OCI-LY1 (cell line): ENCODE measurements at regions not wholly inside any gene's neighbourhood (a gene's known extent, or its start where the extent isn't known, plus 50 kb on each side); places are given as distances from the start of the nearest gene placed in this dataset.

ENCODE experiments used
- H2AFZ ChIP-seq: fragments of 200-600 bp; sonication (generic), shearing (Covaris generic); 2 replicates; pipeline ENCODE4 v1.6.0; 2014; ENCODE audit warnings: antibody characterized with exemption, mild to moderate bottlenecking, low read length
- H3F3A ChIP-seq: fragments of 200-600 bp; sonication (generic), shearing (Covaris generic); 2 replicates; pipeline ENCODE4 v1.6.0; 2014; ENCODE audit warnings: mild to moderate bottlenecking, antibody characterized with exemption, low read length, moderate library complexity; ENCODE audit not compliant: insufficient read depth
- H3K27ac ChIP-seq: fragments of 200-600 bp; sonication (generic); 2 replicates; pipeline ENCODE4 v1.5.1; 2014; ENCODE audit warnings: low read length, mixed run types, mild to moderate bottlenecking, low read depth; ENCODE audit not compliant: poor library complexity, severe bottlenecking
- H3K27me3 ChIP-seq: fragments of 200-600 bp; sonication (generic); 2 replicates; pipeline ENCODE4 v1.6.0; 2014; ENCODE audit warnings: antibody characterized with exemption, mild to moderate bottlenecking, low read length, moderate library complexity; ENCODE audit not compliant: insufficient read depth
- H3K36me3 ChIP-seq: fragments of 200-600 bp; sonication (generic); 2 replicates; pipeline ENCODE4 v1.6.1; 2014; ENCODE audit warnings: mild to moderate bottlenecking, antibody characterized with exemption, low read length, moderate library complexity, mixed read lengths; ENCODE audit not compliant: insufficient read depth
- H3K4me1 ChIP-seq: fragments of 200-600 bp; sonication (generic); 2 replicates; pipeline ENCODE4 v1.5.1; 2014; ENCODE audit warnings: mild to moderate bottlenecking, low read length, moderate library complexity; ENCODE audit not compliant: insufficient read depth, severe bottlenecking
- H3K4me2 ChIP-seq: fragments of 200-600 bp; sonication (generic), shearing (Covaris generic); 2 replicates; pipeline ENCODE4 v1.6.1; 2014; ENCODE audit warnings: low read length
- H3K4me3 ChIP-seq: fragments of 200-600 bp; sonication (generic); 2 replicates; pipeline ENCODE4 v1.5.1; 2014; ENCODE audit warnings: low read length, low read depth, mild to moderate bottlenecking, mixed read lengths; ENCODE audit not compliant: poor library complexity, severe bottlenecking
- H3K79me2 ChIP-seq: fragments of 200-600 bp; shearing (Covaris generic); 2 replicates; pipeline ENCODE4 v1.6.1; 2016; ENCODE audit warnings: mixed run types, low read length, mixed read lengths; ENCODE audit not compliant: insufficient read depth
- H3K9ac ChIP-seq: fragments of 200-600 bp; sonication (generic), shearing (Covaris generic); 2 replicates; pipeline ENCODE4 v1.6.1; 2014; ENCODE audit warnings: mild to moderate bottlenecking, low read length, mixed read lengths
- H3K9me2 ChIP-seq: fragments of 200-600 bp; sonication (generic), shearing (Covaris generic); 2 replicates; pipeline ENCODE4 v1.6.1; 2014; ENCODE audit warnings: low read depth, mild to moderate bottlenecking, low read length, mixed read lengths
- H3K9me3 ChIP-seq: fragments of 200-600 bp; shearing (Covaris generic); 2 replicates; pipeline ENCODE4 v1.6.1; 2014; ENCODE audit warnings: low read length, mixed read lengths
- H4K20me1 ChIP-seq: fragments of 200-600 bp; sonication (generic), shearing (Covaris generic); 2 replicates; pipeline ENCODE4 v1.6.0; 2016; ENCODE audit warnings: mild to moderate bottlenecking, low read length; ENCODE audit not compliant: insufficient read depth
- EZH2 ChIP-seq: fragments of 200-600 bp; sonication (generic), shearing (Covaris generic); IDR thresholded peaks from 2 replicates; pipeline ENCODE4 v1.8.0; 2017; ENCODE audit warnings: borderline replicate concordance, mixed run types, mild to moderate bottlenecking, antibody characterized with exemption, low read length, moderate library complexity, mixed read lengths
- TF ChIP-seq, protein P1 (sequence below): fragments of 200-600 bp; sonication (generic), shearing (Covaris generic); IDR thresholded peaks from 2 replicates; pipeline ENCODE4 v1.5.1; 2017; ENCODE audit warnings: mild to moderate bottlenecking, antibody characterized with exemption, low read length, moderate library complexity, mixed read lengths

DNA sequence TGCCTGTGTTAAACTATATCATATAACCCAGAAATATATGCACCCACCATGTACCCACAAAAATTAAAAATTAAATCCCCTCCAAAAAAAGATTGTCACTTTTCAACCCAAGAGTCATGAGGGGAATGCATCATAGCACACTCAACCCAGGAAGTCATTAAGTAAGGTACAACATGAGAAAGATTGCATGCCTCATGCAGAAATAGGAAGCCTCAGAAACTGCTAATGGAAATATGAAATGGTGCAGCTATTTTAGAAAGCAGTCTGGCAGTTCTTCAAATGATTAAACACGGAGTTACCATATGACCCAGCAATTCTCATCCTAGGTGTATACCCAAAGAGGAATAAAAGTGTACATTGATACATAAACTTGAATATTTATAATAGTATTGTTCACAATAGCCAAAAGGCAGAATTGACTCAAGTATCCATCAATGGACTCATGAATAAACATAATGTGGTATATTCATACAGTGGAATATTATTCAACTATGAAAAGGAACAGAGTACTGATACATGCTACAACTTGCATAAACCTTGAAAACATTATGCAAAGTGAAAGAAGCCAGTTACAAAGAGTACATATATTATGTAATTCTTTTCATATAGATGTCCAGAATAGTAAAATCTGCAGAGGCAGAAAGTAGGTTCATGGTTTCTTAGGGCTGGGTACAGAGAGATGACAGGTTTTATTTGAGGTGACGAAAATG is 70.4 kb downstream of the TMEM100 start:
- Histone ChIP-seq H3K9me2 (no peaks in the 10 kb centered on the region), H3K9me3 (no peaks in the 10 kb centered on the region), H3K27me3 (no peaks in the 10 kb centered on the region), H3K36me3 (no peaks in the 10 kb centered on the region), H3K4me2 (no peak overlapping the region), H3K79me2 (no peaks in the 10 kb centered on the region), H3F3A (no peaks in the 10 kb centered on the region), H2AFZ (no peak overlapping the region), H3K9ac (no peak overlapping the region), H3K27ac (no peak overlapping the region), H3K4me3 (no peak overlapping the region), H3K4me1 (no peaks in the 10 kb centered on the region), H4K20me1 (no peaks in the 10 kb centered on the region)
- TF ChIP-seq EZH2, result no peak
- TF ChIP-seq, protein P1, sequence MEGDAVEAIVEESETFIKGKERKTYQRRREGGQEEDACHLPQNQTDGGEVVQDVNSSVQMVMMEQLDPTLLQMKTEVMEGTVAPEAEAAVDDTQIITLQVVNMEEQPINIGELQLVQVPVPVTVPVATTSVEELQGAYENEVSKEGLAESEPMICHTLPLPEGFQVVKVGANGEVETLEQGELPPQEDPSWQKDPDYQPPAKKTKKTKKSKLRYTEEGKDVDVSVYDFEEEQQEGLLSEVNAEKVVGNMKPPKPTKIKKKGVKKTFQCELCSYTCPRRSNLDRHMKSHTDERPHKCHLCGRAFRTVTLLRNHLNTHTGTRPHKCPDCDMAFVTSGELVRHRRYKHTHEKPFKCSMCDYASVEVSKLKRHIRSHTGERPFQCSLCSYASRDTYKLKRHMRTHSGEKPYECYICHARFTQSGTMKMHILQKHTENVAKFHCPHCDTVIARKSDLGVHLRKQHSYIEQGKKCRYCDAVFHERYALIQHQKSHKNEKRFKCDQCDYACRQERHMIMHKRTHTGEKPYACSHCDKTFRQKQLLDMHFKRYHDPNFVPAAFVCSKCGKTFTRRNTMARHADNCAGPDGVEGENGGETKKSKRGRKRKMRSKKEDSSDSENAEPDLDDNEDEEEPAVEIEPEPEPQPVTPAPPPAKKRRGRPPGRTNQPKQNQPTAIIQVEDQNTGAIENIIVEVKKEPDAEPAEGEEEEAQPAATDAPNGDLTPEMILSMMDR, result no peak

DNA sequence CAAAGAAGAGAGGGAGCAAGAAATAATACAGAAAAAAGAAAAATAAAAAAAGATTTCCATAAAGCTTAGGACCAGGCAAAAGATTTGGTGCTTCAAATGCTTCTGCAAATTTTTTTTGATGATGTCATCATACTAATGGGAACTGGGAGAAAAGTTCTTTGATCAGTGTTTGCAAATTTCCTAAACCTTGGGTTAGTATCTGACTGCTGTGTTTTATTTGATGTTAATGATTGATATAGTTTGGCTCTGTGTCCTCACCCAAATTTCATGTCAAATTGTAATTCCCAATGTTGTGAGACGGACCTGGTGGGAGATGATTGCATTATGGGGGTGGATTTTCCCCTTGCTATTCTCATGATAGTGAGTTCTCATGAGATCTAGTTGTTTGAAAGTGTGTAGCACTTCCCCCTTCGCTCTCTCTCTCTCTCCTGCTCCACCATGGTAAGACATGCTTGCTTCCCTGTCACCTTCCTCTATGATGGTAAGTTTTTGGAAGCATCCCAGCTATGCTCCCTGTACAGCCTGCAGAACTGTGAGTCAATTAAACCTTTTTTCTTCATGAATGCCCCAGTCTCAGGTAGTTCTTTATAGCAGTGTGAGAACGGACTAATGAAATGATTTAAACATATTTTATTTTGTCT is 72.6 kb downstream of the TMEM100 start:
- Histone ChIP-seq H2AFZ (no peak overlapping the region), H3K4me3 (no peak overlapping the region), H3K27me3 (no peaks in the 10 kb centered on the region)

DNA sequence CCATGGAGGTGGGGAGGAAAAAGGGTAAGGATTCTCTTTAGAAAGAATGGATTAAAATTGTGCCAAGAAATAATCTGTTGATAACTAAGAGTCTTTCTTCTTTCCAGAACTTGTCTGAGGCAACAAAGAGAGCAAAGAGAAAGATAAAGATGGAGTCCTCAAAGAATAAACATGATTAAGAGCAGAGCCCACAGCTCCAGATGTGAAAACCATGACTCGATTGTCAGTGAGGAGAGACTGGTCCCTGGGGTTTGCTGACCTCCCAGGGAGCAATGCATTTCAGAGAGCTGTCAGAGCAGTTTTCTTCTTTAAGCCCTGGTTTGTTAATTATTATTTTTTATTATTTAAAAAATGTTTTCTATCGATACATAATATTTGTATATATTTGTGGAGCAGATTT is 74.6 kb downstream of the TMEM100 start:
- H3K27me3 ChIP-seq, result no peaks in the 10 kb centered on the region
- H3K36me3 ChIP-seq, result no peaks in the 10 kb centered on the region
- TF ChIP-seq EZH2, result no peak
- H3F3A ChIP-seq, result no peaks in the 10 kb centered on the region
- no peaks in the 10 kb centered on the region for H3K4me1 ChIP-seq
- no peak overlapping the region for H3K4me3 ChIP-seq
- no peaks in the 10 kb centered on the region for H3K79me2 ChIP-seq
- no peak overlapping the region for H3K9ac ChIP-seq
- no peaks in the 10 kb centered on the region for H4K20me1 ChIP-seq
- H3K27ac ChIP-seq, result no peak overlapping the region
- H3K4me2 ChIP-seq, result no peak overlapping the region
- no peaks in the 10 kb centered on the region for H3K9me3 ChIP-seq
- no peak overlapping the region for H2AFZ ChIP-seq
- no peaks in the 10 kb centered on the region for H3K9me2 ChIP-seq

More for the DNA sequence above, 72.6 kb downstream of the TMEM100 start:
- no peaks in the 10 kb centered on the region for H4K20me1 ChIP-seq
- H3F3A ChIP-seq, result no peaks in the 10 kb centered on the region
- no peaks in the 10 kb centered on the region for H3K4me1 ChIP-seq
- no peak overlapping the region for H3K27ac ChIP-seq
- TF ChIP-seq, protein P1, result no peak
- no peak for TF ChIP-seq EZH2
- H3K79me2 ChIP-seq, result no peaks in the 10 kb centered on the region
- no peak overlapping the region for H3K9ac ChIP-seq
- no peaks in the 10 kb centered on the region for H3K9me2 ChIP-seq
- no peaks in the 10 kb centered on the region for H3K9me3 ChIP-seq
- H3K36me3 ChIP-seq, result no peaks in the 10 kb centered on the region
- H3K4me2 ChIP-seq, result no peak overlapping the region
